ENCODE measurements at regions not wholly inside any gene's neighbourhood (a gene's known extent, or its start where the extent isn't known, plus 50 kb on each side); places are given as distances from the start of the nearest gene placed in this dataset.

DNA sequence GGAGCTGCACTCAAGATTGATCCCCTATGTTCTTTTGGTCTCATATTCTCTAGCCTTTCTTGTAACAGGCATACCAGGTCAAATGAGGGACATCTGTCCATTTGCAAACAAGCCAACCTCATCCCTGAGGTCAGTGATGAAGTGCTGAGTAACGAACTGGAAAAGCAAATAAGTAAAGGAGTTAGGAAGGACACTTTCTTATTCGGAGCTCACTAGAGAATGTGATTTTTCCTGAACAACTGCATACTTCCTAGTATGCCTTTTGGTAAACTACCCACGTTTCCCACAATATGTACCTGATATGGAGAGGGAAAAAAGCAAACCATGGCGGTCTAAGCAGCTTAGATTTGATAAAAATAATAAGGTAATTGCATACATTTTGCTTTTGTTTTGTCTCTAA is 91.0 kb upstream of the MYCBP2 start:
- WGBS, 2 donors = 59 to 64% methylated on average over 4 of the region's 4 CpGs
- no peak for DNase-seq
- H3K27ac ChIP-seq = no peak overlapping the region

DNA sequence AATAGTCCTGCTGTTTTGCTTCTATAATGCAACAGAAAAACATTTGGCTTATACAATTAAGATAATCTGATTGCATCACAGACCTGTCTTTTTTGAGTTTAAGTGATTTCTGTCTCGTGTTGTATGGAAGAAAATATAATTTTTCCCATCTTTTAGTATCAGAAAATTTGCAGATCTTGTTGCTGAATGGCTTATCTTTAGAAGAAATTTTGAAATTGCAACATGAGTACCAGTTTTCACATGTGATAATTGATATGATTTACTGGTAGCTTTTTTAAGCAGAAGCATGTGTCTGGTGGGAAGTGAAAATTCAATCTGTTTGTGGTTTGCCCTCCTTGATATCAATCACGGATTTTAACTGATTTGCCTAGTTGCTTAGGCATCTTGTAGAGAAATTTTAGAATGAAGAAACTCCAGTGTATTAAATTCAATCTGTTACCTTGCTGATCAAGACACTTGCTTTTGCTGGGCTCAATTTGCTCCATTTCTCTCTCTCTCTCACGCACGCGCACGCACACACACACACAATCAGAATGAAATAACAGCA is 89.8 kb upstream of the MYCBP2 start:
- 75 to 84% methylated on average over 6 of the region's 6 CpGs for WGBS, 2 donors
- Histone ChIP-seq H3K36me3 (no peaks in the 10 kb centered on the region), H3K4me3 (no peak overlapping the region), H3K27me3 (no peaks in the 10 kb centered on the region), H3K4me1 (peaks cover 0 to 8% (median 0%) of the 10 kb centered on the region in 9 donors), H3K9me3 (peaks cover 0 to 5% (median 0%) of the 10 kb centered on the region in 11 donors), H3K27ac (no peak overlapping the region)
- no peak for DNase-seq
- TF ChIP-seq, protein P1, sequence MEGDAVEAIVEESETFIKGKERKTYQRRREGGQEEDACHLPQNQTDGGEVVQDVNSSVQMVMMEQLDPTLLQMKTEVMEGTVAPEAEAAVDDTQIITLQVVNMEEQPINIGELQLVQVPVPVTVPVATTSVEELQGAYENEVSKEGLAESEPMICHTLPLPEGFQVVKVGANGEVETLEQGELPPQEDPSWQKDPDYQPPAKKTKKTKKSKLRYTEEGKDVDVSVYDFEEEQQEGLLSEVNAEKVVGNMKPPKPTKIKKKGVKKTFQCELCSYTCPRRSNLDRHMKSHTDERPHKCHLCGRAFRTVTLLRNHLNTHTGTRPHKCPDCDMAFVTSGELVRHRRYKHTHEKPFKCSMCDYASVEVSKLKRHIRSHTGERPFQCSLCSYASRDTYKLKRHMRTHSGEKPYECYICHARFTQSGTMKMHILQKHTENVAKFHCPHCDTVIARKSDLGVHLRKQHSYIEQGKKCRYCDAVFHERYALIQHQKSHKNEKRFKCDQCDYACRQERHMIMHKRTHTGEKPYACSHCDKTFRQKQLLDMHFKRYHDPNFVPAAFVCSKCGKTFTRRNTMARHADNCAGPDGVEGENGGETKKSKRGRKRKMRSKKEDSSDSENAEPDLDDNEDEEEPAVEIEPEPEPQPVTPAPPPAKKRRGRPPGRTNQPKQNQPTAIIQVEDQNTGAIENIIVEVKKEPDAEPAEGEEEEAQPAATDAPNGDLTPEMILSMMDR (IDR thresholded peaks at IDR 0.05) = no peak
- intact Hi-C loops (cut with DNase I) = no loop called here
- ATAC-seq = no peak

More for the DNA sequence above, 91.0 kb upstream of the MYCBP2 start:
- TF ChIP-seq, protein P1 (IDR thresholded peaks at IDR 0.05) = no peak
- Histone ChIP-seq H3K4me3 (no peak overlapping the region), H3K36me3 (no peaks in the 10 kb centered on the region), H3K27me3 (no peaks in the 10 kb centered on the region), H3K4me1 (peaks cover 0 to 8% (median 0%) of the 10 kb centered on the region in 9 donors), H3K9me3 (peaks cover 0 to 5% (median 0%) of the 10 kb centered on the region in 11 donors)
- intact Hi-C loops (cut with DNase I) = no loop called here
- ATAC-seq = no peak

DNA sequence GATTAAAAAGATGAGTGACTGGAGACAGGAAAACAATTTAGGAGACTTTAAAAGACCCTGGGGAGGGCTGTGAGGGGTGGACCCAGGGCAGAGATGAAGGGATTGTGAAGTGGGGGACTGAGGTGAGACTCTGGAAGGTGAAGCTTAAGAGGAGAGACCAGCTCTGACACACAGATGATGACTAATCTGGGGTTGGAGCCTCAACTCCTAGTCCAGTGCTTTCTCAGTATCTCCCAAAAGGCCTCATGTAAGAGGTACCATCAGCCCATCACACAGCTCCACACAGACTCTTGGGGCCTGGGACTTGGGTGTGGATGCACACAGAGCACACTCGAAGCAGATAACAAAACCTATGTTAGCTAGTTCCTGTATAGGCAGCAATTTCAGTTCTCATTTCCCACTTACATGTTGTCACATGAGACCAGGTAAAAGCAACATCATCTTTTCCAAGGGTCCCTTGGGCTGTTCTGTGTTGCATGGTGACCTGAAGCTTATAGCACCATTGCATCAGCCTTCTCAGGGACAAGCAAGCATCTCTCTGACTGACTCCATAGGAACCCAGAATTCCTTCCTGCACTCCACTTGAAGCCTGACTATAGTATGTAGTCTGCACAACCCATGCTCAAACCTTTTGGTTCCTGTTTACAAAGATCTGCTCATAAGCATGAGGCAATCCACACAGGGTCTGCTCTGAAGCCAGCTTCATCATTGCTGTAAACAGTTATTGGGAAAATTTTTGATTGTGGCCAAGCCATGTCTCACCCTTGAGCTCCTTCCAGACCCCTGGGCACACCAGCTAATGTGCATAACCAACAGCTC is 88.6 kb upstream of the MYCBP2 start:
- TF ChIP-seq, protein P1 (IDR thresholded peaks at IDR 0.05) = no peak
- Histone ChIP-seq H3K9me3 (peaks cover 0 to 3% (median 0%) of the 10 kb centered on the region in 11 donors), H3K27me3 (peaks cover 0 to 3% (median 0%) of the 10 kb centered on the region in 7 donors), H3K36me3 (no peaks in the 10 kb centered on the region), H3K4me1 (peaks cover 0 to 8% (median 0%) of the 10 kb centered on the region in 9 donors), H3K4me3 (no peak overlapping the region), H3K27ac (no peak overlapping the region)
- no peak for DNase-seq
- intact Hi-C loops (cut with DNase I) = no loop called here
- WGBS, 2 donors = 56 to 65% methylated on average over 1 of the region's 1 CpG
- peak in 1 of 8 donors; percentile 38 for ATAC-seq

DNA sequence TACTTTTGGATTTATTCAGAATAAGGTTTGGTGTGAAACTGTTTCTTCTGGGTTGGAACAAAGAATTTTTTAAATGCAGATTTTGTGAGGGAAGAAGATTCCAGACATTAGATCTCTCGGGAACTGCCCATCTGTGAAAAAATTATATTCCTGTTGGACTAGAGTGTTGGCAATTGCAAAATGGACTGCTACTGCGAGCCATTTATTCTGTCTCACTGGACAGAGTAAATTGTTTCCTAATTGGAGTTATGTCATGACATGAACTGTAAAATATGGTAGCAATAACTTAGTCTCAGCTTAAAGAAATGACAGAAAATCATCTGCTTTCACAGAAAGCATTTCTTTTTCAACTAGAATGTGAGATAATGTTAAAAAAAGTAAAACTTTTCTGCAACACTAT is 86.0 kb upstream of the MYCBP2 start:
- WGBS, 2 donors = 76 to 77% methylated on average over 2 of the region's 2 CpGs
- no peak for DNase-seq

More for the DNA sequence above, 86.0 kb upstream of the MYCBP2 start:
- Histone ChIP-seq H3K9me3 (no peaks in the 10 kb centered on the region), H3K27ac (no peak overlapping the region), H3K4me3 (no peak overlapping the region), H3K4me1 (peaks cover 0 to 8% (median 0%) of the 10 kb centered on the region in 9 donors), H3K36me3 (no peaks in the 10 kb centered on the region), H3K27me3 (peaks cover 0 to 4% (median 0%) of the 10 kb centered on the region in 7 donors)
- intact Hi-C loops (cut with DNase I) = no loop called here
- no peak for ATAC-seq
- TF ChIP-seq, protein P1 (IDR thresholded peaks at IDR 0.05) = no peak

Measured in heart right ventricle (tissue), 16 donors.